SHP77 (cell line): ENCODE measurements at regions not wholly inside any gene's neighbourhood (a gene's known extent, or its start where the extent isn't known, plus 50 kb on each side); places are given as distances from the start of the nearest gene placed in this dataset.

Experiments
- DNase-seq, 2 experiments: peaks; one replicate each; lab custom pipeline; 2025; lab: John Stamatoyannopoulos, UW

- DNase-seq: no peak
Observed at GRCh38 chr18:73735836-73736235, 411.8 kb downstream of the FBXO15 start.

DNA sequence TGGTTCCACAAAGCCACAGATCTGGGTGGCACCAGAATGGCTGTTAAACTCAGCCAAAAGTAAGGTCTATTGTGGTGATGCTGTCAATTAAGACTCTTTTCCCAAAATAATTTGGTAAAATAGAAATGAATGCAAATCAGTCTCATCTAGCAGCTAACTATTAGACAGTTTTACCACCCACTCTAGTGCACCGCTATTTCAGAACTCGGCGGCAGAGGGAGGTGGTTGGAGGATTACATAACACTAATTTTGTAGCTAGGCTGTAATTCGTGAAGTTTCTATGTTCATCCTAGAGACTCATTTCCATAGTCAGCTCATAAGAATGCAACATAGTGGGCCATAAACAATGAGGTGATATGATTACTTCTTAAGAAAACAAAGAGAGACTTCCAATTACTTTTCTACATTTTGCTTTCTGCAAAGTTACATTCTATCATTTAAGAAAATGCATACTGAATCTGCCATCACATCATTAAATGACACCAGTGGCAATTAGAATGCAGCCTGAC lies 413.8 kb downstream of the FBXO15 start:
- no peak for DNase-seq

GRCh38 chr18:73733376-73733775 lies 414.3 kb downstream of the FBXO15 start:
- no peak for DNase-seq

- no peak for DNase-seq
Observed at GRCh38 chr18:73728657-73729056, 419.0 kb downstream of the FBXO15 start.

DNA sequence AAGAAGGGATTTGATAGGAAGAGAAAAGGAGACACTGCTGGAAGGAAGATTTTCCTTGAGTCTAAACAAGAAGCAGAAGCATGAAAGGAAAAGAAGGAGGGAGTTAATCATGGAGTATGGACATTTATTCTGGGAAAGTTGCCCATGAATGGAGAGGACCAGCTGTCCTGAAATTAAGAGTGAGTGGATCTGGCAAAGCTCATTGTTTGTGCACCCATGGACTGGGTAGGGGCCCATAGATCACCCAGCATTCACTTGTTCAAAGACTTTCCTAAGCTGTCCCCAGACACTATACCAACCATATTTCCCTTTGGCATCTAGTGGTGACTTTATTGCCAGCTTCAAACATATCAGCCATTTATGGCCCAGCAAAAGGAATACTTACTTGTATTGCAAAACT lies 422.7 kb downstream of the FBXO15 start:
- DNase-seq: no peak

DNA sequence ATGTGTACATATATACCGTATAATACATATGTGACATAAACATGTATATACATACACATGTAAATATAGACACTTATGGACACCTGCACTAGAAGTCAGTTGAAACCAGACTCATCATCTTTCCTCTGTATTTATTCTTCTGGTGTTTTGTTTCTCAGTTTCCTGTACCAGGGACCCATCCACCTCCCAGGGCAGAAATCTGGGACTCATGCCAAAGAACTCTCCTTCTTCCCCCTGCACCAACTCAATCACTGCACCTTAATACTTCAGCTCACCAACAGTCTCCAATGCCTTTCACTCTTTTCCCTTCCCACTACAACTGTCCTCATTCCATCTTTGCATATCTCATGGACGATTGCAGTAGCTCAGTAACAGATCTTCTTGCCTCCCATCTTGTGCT lies 428.0 kb downstream of the FBXO15 start:
- DNase-seq: peak in 1 of 2 experiments; percentile 18

DNA sequence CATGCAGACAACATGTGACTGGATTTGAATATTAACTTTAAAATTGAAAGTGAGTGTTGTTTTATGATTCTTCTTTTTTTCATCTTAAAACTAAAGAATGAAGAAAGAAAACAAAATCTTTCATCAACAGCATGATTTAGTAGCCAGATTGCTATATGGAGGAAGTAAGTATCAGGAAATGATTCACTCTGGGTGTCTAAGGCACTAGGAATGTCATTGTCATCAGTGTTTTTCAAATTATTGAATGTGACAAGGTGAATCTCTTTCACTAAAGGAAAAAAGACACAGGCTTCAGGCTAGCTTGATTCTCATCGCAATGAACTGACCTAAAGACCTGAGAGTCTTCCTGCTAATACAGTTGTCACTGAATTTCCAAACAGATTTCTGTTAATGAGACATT lies 430.1 kb downstream of the FBXO15 start:
- DNase-seq: no peak

DNA sequence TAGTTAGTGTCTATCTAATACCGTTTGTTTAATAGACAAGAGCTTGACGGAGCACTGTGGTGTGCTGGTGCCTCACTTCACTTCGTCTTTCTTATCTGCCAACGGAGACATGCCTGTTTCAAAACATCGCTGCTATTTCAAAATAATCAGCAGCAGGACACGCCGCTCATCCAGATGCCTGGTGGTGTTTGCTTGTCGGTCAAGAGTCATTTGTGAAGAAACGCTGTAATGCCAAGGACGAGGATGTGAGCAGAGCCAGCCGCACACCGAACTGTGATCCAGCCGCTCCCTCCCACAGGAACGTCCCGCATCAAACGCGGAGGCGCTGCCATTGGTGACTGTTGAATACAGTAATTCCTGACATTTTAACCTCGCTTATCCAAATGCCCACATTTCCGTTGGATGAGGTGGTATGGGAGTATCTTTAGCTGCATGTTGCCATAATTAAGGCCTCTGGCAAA lies 432.4 kb downstream of the FBXO15 start:
- DNase-seq: peak in 1 of 2 experiments; percentile 15

GRCh38 chr18:73714466-73714865 lies 433.2 kb downstream of the FBXO15 start:
- DNase-seq: no peak

DNA sequence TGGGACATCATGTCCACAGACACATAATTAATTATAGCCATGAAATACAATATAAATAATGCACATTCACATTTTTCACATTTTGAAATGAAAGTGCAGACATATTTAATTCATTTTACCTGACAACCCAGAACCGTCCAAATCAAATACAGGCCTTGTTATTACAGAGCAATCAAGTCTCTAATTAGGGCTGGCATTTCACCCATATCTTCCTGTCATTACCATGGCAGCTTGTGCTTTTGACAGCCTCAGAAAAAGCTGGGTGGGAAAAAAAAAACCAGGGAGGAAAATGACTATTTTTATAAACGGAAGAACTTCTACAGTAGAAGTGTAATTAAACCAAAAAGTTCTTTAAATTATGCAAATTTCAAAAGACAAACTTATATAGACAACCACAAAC lies 436.4 kb downstream of the FBXO15 start:
- DNase-seq: no peak

DNA sequence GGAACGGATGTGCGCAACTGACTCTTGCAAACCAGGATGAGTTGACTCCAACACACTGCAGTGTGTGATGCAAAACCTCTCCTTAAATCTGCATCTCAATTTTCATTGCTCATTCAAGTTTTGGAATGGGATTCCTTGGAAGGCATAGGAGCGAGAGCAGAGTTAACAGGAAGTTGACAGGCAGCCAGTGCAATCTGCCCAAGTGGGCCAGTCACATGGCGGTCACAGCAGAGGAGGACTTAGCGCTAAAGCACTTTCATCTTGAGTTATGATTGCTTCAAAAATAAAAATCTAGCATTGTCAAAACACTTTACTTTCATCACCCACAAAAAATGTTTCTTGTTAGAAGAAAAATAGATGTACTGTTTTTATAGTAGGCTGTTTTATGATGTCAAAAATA lies 439.0 kb downstream of the FBXO15 start:
- no peak for DNase-seq

- no peak for DNase-seq
Observed at GRCh38 chr18:73707035-73707434, 440.6 kb downstream of the FBXO15 start.

- DNase-seq: no peak
Observed at GRCh38 chr18:73697353-73697752, 450.3 kb downstream of the FBXO15 start.

GRCh38 chr18:73696698-73697097 lies 450.9 kb downstream of the FBXO15 start:
- no peak for DNase-seq

DNA sequence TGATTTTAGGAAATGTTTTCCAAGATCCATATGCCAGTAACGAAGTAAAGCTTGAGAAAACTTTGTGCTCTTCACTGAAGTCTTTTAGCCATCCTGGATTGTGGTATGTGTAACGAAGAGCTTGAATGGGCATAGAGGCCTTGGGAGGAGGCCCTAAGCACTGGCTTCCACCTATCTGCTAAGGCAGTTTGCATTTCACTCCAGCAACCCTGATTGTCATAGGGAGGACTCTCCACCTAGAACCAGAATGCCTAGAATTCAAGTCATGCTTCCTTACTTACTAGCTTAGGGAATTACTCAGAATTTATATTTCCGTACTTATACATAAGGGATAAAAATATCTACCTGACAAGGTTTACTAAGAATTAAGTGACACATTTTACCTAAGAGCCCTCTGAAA lies 451.5 kb downstream of the FBXO15 start:
- no peak for DNase-seq

- no peak for DNase-seq
Observed at GRCh38 chr18:73693091-73693490, 454.5 kb downstream of the FBXO15 start.

DNA sequence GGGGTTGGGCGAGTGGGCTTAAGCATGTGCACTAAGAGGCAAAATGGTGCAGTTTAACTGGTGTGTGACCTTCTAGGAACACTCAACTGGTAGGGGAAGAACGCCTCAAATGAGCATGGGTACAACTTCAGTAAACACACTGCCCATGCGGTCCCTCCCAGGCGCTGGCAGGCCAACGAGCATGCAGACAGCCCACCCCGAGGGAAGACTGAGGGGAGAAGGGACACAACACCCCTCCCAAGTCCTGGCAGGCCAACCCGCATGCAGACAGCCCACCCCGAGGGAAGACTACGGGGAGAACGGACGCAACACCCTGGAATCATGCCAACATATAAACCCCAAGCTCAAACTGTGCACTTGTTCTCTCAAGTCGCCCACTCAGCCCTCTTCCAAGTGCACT lies 456.0 kb downstream of the FBXO15 start:
- no peak for DNase-seq

DNA sequence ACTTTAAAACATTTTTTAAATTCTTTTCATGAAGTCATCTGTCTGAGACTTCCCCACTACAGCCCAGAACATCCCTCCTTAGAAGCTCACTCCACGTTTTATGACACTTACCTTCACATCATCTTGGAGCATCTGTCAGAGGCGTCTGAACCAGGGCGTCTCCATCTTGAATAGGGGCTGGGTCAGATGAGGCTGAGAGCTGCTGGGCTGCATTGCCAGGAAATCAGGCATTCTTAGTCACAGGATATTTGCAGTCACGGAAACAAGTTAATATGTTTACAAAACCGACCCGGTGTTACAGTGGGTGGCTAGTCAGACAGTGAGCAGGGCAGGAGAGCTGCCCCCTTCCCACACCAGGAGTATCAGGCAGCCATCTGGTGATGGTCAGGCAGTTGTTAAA lies 456.5 kb downstream of the FBXO15 start:
- DNase-seq: no peak

DNA sequence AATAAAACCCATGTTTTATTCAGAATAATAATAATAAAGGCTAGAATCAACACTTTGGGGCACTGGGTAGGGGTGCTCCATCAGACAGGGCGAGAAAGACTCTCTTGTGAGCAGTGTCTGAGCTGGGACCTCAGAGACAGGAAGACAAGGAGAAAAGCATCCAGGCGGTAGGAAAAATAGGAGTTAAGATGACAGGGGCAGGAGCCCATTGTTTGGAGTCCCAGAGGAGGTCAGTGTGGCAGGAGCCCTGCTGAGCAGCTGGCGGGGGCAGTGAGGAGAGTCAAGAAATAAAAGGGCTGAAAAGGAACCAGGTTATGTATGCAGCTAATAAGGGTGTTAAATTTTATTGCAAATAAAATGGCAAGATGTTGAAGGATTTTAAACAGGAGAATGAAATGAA lies 457.4 kb downstream of the FBXO15 start:
- no peak for DNase-seq

GRCh38 chr18:73688851-73689711 lies 458.6 kb downstream of the FBXO15 start:
- DNase-seq: no peak

DNA sequence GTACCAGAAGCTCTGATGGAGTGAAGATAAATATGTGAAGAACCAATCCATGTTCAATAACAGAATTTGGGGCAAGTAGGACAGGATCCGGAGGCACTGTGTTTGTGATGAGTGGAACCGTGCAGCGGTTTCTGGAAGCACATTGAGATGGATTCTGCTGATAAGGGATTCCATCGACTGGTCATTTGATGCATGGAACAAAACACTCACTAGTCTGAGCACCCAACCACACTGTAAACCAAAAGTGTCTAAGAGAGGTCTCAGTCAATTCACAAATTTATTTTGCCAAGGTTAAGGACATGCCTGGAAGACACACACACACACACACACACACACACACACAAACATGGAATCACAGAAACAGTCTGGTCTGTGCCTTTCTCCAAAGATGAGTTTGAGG lies 459.5 kb downstream of the FBXO15 start:
- DNase-seq: no peak

- DNase-seq: no peak
Observed at GRCh38 chr18:73684647-73685046, 463.0 kb downstream of the FBXO15 start.

DNA sequence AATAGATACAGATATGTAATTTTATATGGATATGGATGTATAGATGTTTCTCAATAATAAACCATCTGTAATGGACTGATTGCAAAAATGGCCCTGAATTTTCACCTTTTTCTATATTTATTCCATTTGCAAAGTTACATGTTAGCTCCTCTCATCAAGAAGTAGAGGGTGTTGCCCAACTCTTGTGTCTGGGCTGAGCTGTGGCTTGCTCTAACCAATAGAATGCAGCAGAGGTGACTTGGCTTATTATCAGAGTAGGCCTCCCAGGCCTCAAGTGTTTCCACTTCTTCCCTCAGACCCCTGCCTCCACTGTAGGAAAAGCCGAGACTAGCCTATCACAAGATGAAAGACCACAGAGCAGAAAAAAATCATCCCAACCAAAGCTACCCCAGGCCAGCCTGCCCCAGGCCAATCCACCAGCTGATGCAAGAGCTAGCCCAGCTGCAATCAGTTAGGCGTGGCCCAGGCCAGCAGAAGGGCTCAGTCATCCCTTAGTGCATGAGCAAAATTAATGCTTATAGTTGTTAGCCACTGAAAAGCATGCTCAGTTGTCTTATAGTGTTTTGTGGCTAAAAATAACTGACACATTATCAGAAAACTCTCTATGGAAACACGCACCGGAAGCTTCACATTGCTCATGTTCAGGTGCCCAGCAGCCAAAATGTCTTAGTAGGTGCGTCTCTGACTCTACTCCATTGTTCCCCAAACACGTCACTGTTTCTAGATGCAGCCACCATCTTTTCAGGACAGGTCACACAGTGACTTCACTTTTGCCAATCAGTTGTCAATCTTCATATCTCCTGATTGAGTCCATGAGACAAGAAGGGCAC lies 464.0 kb downstream of the FBXO15 start:
- no peak for DNase-seq
